Neural progenitor cell (in vitro differentiated cells): ENCODE measurements at regions not wholly inside any gene's neighbourhood (a gene's known extent, or its start where the extent isn't known, plus 50 kb on each side); places are given as distances from the start of the nearest gene placed in this dataset.

ENCODE experiments used
- DNase-seq: peaks from one replicate; pipeline ENCODE4 v3.0.0-alpha.2; 2016; ENCODE audit warnings: low spot score
- H2AFZ ChIP-seq: fragments of 200-600 bp; sonication (generic); replicated peaks from 2 replicates; pipeline ENCODE4 v1.6.1; 2016; ENCODE audit warnings: antibody characterized with exemption
- H3F3A ChIP-seq: fragments of 200-600 bp; sonication (generic); 2 replicates; pipeline ENCODE4 v1.6.1; 2016; ENCODE audit warnings: antibody characterized with exemption, low read depth
- H3K27ac ChIP-seq: fragments of 200-600 bp; sonication (generic); 2 replicates; pipeline ENCODE4 v1.5.1; 2016; ENCODE audit warnings: mild to moderate bottlenecking
- H3K27me3 ChIP-seq: fragments of 200-600 bp; sonication (generic); 2 replicates; pipeline ENCODE4 v1.6.1; 2016; ENCODE audit warnings: mild to moderate bottlenecking, moderate library complexity
- H3K36me3 ChIP-seq: fragments of 200-600 bp; sonication (generic); 2 replicates; pipeline ENCODE4 v1.5.1; 2016
- H3K4me1 ChIP-seq: fragments of 200-600 bp; sonication (generic); 2 replicates; pipeline ENCODE4 v1.6.1; 2016; ENCODE audit warnings: mixed run types
- H3K4me2 ChIP-seq: fragments of 200-600 bp; sonication (generic); 2 replicates; pipeline ENCODE4 v1.6.1; 2016
- H3K4me3 ChIP-seq: fragments of 200-600 bp; sonication (generic); 2 replicates; pipeline ENCODE4 v1.5.1; 2016
- H3K79me2 ChIP-seq: fragments of 200-600 bp; sonication (generic); 2 replicates; pipeline ENCODE4 v1.6.1; 2016; ENCODE audit warnings: low read depth
- H3K9ac ChIP-seq: fragments of 200-600 bp; sonication (generic); 2 replicates; pipeline ENCODE4 v1.6.1; 2016
- H3K9me3 ChIP-seq: fragments of 200-600 bp; sonication (generic); 2 replicates; pipeline ENCODE4 v1.5.1; 2016; ENCODE audit warnings: low read depth
- H4K20me1 ChIP-seq: fragments of 200-600 bp; sonication (generic); 2 replicates; pipeline ENCODE4 v1.6.1; 2016; ENCODE audit warnings: low read depth
- H3K27ac Mint-ChIP-seq: 3 replicates; pipeline ENCODE4 v1.8.0; 2021; ENCODE audit warnings: mixed read lengths
- H3K27me3 Mint-ChIP-seq: 2 replicates; pipeline ENCODE4 v1.8.0; 2022; ENCODE audit warnings: low read depth, mild to moderate bottlenecking, inconsistent platforms, moderate library complexity, mixed read lengths; ENCODE audit not compliant: insufficient read depth
- H3K36me3 Mint-ChIP-seq: 3 replicates; pipeline ENCODE4 v1.8.0; 2021; ENCODE audit warnings: mixed read lengths
- H3K4me1 Mint-ChIP-seq: 3 replicates; pipeline ENCODE4 v1.8.0; 2021; ENCODE audit warnings: mixed read lengths
- H3K4me3 Mint-ChIP-seq: 3 replicates; pipeline ENCODE4 v1.8.0; 2021; ENCODE audit warnings: mild to moderate bottlenecking, moderate library complexity, mixed read lengths
- H3K9me3 Mint-ChIP-seq: 3 replicates; pipeline ENCODE4 v1.8.0; 2020; ENCODE audit warnings: mixed read lengths
- CTCF ChIP-seq: fragments of 200-600 bp; sonication (generic); IDR thresholded peaks from 2 replicates; pipeline ENCODE4 v1.5.1; 2017; ENCODE audit warnings: antibody characterized with exemption, mild to moderate bottlenecking
- EZH2 ChIP-seq: fragments of 200-600 bp; sonication (generic); IDR thresholded peaks from 2 replicates; pipeline ENCODE4 v1.6.1; 2017; ENCODE audit warnings: antibody characterized with exemption, mild to moderate bottlenecking, moderate library complexity
- EZH2phosphoT487 ChIP-seq: fragments of 200-600 bp; sonication (generic); IDR thresholded peaks from 2 replicates; pipeline ENCODE4 v1.6.1; 2017; ENCODE audit warnings: antibody characterized with exemption

DNA sequence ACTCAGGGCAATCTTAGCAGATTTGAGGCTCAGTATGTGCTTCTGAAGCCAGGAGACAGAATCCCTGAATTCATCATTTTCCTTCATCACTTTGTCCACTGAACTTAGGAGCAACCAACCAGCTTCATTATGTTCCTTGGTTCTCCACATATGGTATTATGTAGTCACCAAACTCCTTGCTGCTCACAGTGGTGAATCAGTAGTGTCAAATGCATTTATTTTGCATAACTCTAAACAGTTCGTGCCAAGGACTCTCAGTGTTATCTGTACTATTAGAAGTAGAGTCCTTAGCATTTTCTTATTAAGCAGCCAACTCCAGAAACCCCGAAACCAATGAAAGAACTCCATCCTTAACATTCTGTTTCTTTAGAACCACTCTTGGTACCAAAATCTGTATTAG lies 466.9 kb upstream of the RGS6 start:
- Histone ChIP-seq H3K9me3 (no peaks in the 10 kb centered on the region), H3K4me2 (no peak overlapping the region), H3K4me3 (no peak overlapping the region), H2AFZ (no peak overlapping the region), H3K27me3 (no peaks in the 10 kb centered on the region), H3K4me1 (no peaks in the 10 kb centered on the region), H3K36me3 (no peaks in the 10 kb centered on the region), H3K79me2 (no peaks in the 10 kb centered on the region), H3F3A (no peaks in the 10 kb centered on the region), H4K20me1 (no peaks in the 10 kb centered on the region), H3K9ac (no peak overlapping the region), H3K27ac (no peak overlapping the region)
- Mint-ChIP-seq H3K27ac (no peak overlapping the region), H3K27me3 (no peaks in the 10 kb centered on the region), H3K4me3 (no peak overlapping the region), H3K36me3 (peaks cover 26% of the 10 kb centered on the region), H3K4me1 (no peaks in the 10 kb centered on the region), H3K9me3 (peaks cover 18% of the 10 kb centered on the region)
- no peak for DNase-seq
- TF ChIP-seq EZH2 (no peak), EZH2phosphoT487 (no peak)

DNA sequence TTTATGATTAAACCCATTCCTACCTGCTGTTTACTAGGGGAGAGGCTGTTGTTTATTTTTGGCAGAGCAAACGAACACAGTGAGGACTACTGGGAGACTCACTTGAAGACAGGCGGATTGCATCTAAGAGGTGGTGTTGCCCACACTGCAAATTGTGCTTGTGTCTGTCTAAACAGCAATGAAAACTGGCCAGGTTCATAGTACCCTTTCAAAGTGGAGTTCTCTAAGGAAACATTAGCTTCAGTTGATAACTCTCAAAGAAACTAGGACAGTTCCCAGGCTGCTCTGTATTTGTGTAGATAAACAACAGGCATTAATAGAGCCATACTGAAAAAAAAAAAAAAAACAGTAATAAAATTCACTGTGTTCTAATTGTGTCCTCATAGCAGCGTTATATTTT lies 466.0 kb upstream of the RGS6 start:
- Histone ChIP-seq H3F3A (no peaks in the 10 kb centered on the region), H3K9me3 (no peaks in the 10 kb centered on the region), H3K36me3 (no peaks in the 10 kb centered on the region), H4K20me1 (no peaks in the 10 kb centered on the region), H3K9ac (no peak overlapping the region), H3K4me3 (no peak overlapping the region), H3K27me3 (no peaks in the 10 kb centered on the region), H3K4me1 (no peaks in the 10 kb centered on the region), H3K27ac (no peak overlapping the region), H2AFZ (no peak overlapping the region), H3K4me2 (no peak overlapping the region), H3K79me2 (peaks cover 3% of the 10 kb centered on the region)
- DNase-seq: no peak
- H3K36me3 Mint-ChIP-seq: peaks cover 24% of the 10 kb centered on the region
- H3K27me3 Mint-ChIP-seq: no peaks in the 10 kb centered on the region
- no peaks in the 10 kb centered on the region for H3K4me1 Mint-ChIP-seq
- TF ChIP-seq EZH2: no peak
- TF ChIP-seq EZH2phosphoT487: no peak
- no peak for TF ChIP-seq CTCF
- H3K27ac Mint-ChIP-seq: no peak overlapping the region
- no peak overlapping the region for H3K4me3 Mint-ChIP-seq
- H3K9me3 Mint-ChIP-seq: peaks cover 18% of the 10 kb centered on the region

DNA sequence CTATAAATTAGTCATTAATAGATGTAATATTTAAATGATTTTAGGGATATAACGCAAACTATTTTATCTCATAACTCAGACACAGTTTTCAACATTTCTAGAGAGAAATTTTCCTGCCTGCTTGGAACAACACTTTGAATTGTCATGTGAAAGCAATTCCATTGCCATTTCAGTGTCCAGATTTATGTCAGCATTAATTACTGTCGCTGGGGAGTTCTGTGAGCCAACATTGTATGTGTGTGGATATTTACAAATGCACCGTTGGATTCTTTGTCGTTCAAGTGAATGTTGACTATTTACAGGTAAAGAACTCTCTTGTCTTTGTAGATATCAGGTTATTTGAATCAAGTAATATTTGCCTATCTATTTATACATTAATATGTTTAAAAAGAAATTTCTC lies 465.3 kb upstream of the RGS6 start:
- Histone ChIP-seq H3F3A (no peaks in the 10 kb centered on the region), H2AFZ (no peak overlapping the region), H3K4me2 (no peak overlapping the region), H3K4me1 (no peaks in the 10 kb centered on the region), H3K79me2 (peaks cover 8% of the 10 kb centered on the region), H3K36me3 (no peaks in the 10 kb centered on the region), H3K27ac (no peak overlapping the region), H3K9ac (no peak overlapping the region), H4K20me1 (no peaks in the 10 kb centered on the region), H3K9me3 (no peaks in the 10 kb centered on the region), H3K4me3 (no peak overlapping the region), H3K27me3 (no peaks in the 10 kb centered on the region)
- H3K36me3 Mint-ChIP-seq: peaks cover 21% of the 10 kb centered on the region
- peaks cover 15% of the 10 kb centered on the region for H3K9me3 Mint-ChIP-seq
- no peak for DNase-seq
- no peak overlapping the region for H3K4me3 Mint-ChIP-seq
- TF ChIP-seq EZH2phosphoT487 (no peak), EZH2 (no peak), CTCF (no peak)
- H3K27me3 Mint-ChIP-seq: no peaks in the 10 kb centered on the region
- H3K4me1 Mint-ChIP-seq: no peaks in the 10 kb centered on the region
- no peak overlapping the region for H3K27ac Mint-ChIP-seq

- no peak overlapping the region for H3K9ac ChIP-seq
- no peaks in the 10 kb centered on the region for H3F3A ChIP-seq
- Mint-ChIP-seq H3K27ac (no peak overlapping the region), H3K9me3 (peaks cover 15% of the 10 kb centered on the region), H3K27me3 (no peaks in the 10 kb centered on the region), H3K36me3 (peaks cover 21% of the 10 kb centered on the region), H3K4me1 (no peaks in the 10 kb centered on the region), H3K4me3 (no peak overlapping the region)
- H3K27ac ChIP-seq: no peak overlapping the region
- no peaks in the 10 kb centered on the region for H4K20me1 ChIP-seq
- H2AFZ ChIP-seq: no peak overlapping the region
- no peak for DNase-seq
- no peaks in the 10 kb centered on the region for H3K4me1 ChIP-seq
- no peaks in the 10 kb centered on the region for H3K36me3 ChIP-seq
- H3K79me2 ChIP-seq: peaks cover 11% of the 10 kb centered on the region
- no peaks in the 10 kb centered on the region for H3K27me3 ChIP-seq
- TF ChIP-seq CTCF (no peak), EZH2 (no peak), EZH2phosphoT487 (no peak)
- no peaks in the 10 kb centered on the region for H3K9me3 ChIP-seq
- no peak overlapping the region for H3K4me2 ChIP-seq
- H3K4me3 ChIP-seq: no peak overlapping the region
These were observed 464.8 kb upstream of the RGS6 start for GRCh38 chr14:71467361-71467811.
